CD4-positive, alpha-beta T cell (primary cell): ENCODE measurements at regions not wholly inside any gene's neighbourhood (a gene's known extent, or its start where the extent isn't known, plus 50 kb on each side); places are given as distances from the start of the nearest gene placed in this dataset.
"Not testable (repeated sequence)": the region's sequence is repeated elsewhere in the genome, so short reads cannot be mapped to it uniquely, and the experiment has no call there.

Experiments used
- ATAC-seq: fragments of 200-7000 bp; cut with Tn5 transposase; one replicate; pipeline ENCODE4 v1.10.0; 2022; ENCODE audit warnings: mild to moderate bottlenecking; ENCODE audit not compliant: poor library complexity
- CTCF ChIA-PET: fragments of 350-600 bp; sonication (Branson Sonifier 250); formaldehyde crosslinking; loops from one replicate; lab custom pipeline; 2021; ENCODE audit warnings: antibody characterized with exemption, inconsistent platforms; lab: Charles Lee
- POLR2A ChIA-PET: fragments of 350-600 bp; sonication (Branson Sonifier 250); formaldehyde crosslinking; loops from one replicate; lab custom pipeline; 2021; ENCODE audit warnings: antibody characterized with exemption, inconsistent platforms; lab: Charles Lee
- DNase-seq, 14 experiments: peaks; one replicate each; pipeline ENCODE4 v3.0.0-alpha.2; 2013 to 2020; ENCODE audit warnings: mixed read lengths in 2 of 14
- H3K27ac ChIP-seq, 2 donors: one replicate each; pipeline versions ENCODE4 v1.5.1 to v1.7.0; 2013; ENCODE audit warnings: low read length in 2 of 2, low read depth in 1 of 2, mild to moderate bottlenecking in 1 of 2
- H3K27me3 ChIP-seq, 2 experiments: 1 replicate in 1 of 2; 2 replicates in 1 of 2; pipeline versions ENCODE4 v1.6.1 to v1.7.0; 2013; ENCODE audit warnings: low read length in 2 of 2, control low read depth in 1 of 2, mild to moderate bottlenecking in 1 of 2, moderate library complexity in 1 of 2; ENCODE audit not compliant: insufficient read depth in 2 of 2, control insufficient read depth in 1 of 2
- H3K36me3 ChIP-seq: one replicate; pipeline ENCODE4 v1.6.1; 2013; ENCODE audit warnings: low read length, control low read depth; ENCODE audit not compliant: insufficient read depth
- H3K4me1 ChIP-seq: one replicate; pipeline ENCODE4 v1.6.1; 2013; ENCODE audit warnings: low read length, control low read depth; ENCODE audit not compliant: insufficient read depth
- H3K4me3 ChIP-seq: one replicate; pipeline ENCODE4 v1.5.1; 2013; ENCODE audit warnings: mild to moderate bottlenecking, low read length, moderate library complexity
- H3K9me3 ChIP-seq, 2 experiments: 1 replicate in 1 of 2; 2 replicates in 1 of 2; pipeline versions ENCODE4 v1.6.1 to v1.7.0; 2013; ENCODE audit warnings: low read length in 2 of 2, mild to moderate bottlenecking in 2 of 2, control low read depth in 1 of 2, moderate library complexity in 1 of 2; ENCODE audit not compliant: control insufficient read depth in 1 of 2, insufficient read depth in 1 of 2
- H3K27ac Mint-ChIP-seq: one replicate; pipeline ENCODE4 v1.8.0; 2020; ENCODE audit warnings: mixed read lengths
- H3K27me3 Mint-ChIP-seq: one replicate; pipeline ENCODE4 v1.8.0; 2021; ENCODE audit warnings: mixed read lengths
- H3K36me3 Mint-ChIP-seq: one replicate; pipeline ENCODE4 v1.8.0; 2021; ENCODE audit warnings: low read depth, mixed read lengths
- H3K4me1 Mint-ChIP-seq: one replicate; pipeline ENCODE4 v1.8.0; 2021; ENCODE audit warnings: low read depth, mixed read lengths
- H3K4me3 Mint-ChIP-seq: one replicate; pipeline ENCODE4 v1.8.0; 2020; ENCODE audit warnings: mild to moderate bottlenecking, mixed read lengths
- H3K9me3 Mint-ChIP-seq: one replicate; pipeline ENCODE4 v1.8.0; 2020; ENCODE audit warnings: mixed read lengths
- CTCF ChIP-seq: fragments of 200-600 bp; IDR thresholded peaks from one replicate; pipeline ENCODE4 v1.8.0; 2022; ENCODE audit warnings: antibody characterized with exemption, mild to moderate bottlenecking
- intact Hi-C, 2 experiments: fragments of 100-400 bp; cut with DNase I in 1 of 2; cut with micrococcal nuclease in 1 of 2; formaldehyde crosslinking; loops; one replicate each; pipeline versions ENCODE4 v1.15.1 to v1.9.0; 2023 to 2025; cut with DNase I, micrococcal nuclease

GRCh38 chr12:38120438-38120837 lies 196.1 kb upstream of the ALG10B start:
- POLR2A ChIA-PET, result no interaction called here
- ATAC-seq, result no peak
- intact Hi-C loops, result no loop called here

GRCh38 chr12:38123028-38123427 lies 193.5 kb upstream of the ALG10B start:
- CTCF ChIA-PET, H3K9me3 ChIP-seq: not testable (repeated sequence)

More at GRCh38 chr12:38120438-38120837, 196.1 kb upstream of the ALG10B start:
- no peak overlapping the region for H3K4me3 Mint-ChIP-seq
- H3K9me3 Mint-ChIP-seq, result peaks cover 5% of the 10 kb centered on the region
- DNase-seq, result no peak
- H3K27me3 ChIP-seq, result no peaks in the 10 kb centered on the region
- H3K4me3 ChIP-seq, result no peak overlapping the region
- no peaks in the 10 kb centered on the region for H3K36me3 Mint-ChIP-seq
- H3K9me3 ChIP-seq, result peaks cover 0 to 3% of the 10 kb centered on the region in 2 experiments
- peaks cover 1% of the 10 kb centered on the region for H3K4me1 Mint-ChIP-seq
- CTCF ChIA-PET, result no interaction called here
- H3K27ac ChIP-seq, result no peak overlapping the region
- no peaks in the 10 kb centered on the region for H3K4me1 ChIP-seq
- no peak overlapping the region for H3K27ac Mint-ChIP-seq
- no peaks in the 10 kb centered on the region for H3K36me3 ChIP-seq
- no peaks in the 10 kb centered on the region for H3K27me3 Mint-ChIP-seq
- TF ChIP-seq CTCF, result no peak

GRCh38 chr12:38123566-38124246 lies 192.9 kb upstream of the ALG10B start:
- ATAC-seq (no peak), DNase-seq (no peak)
- Histone ChIP-seq H3K36me3 (no peaks in the 10 kb centered on the region), H3K4me3 (no peak overlapping the region), H3K4me1 (no peaks in the 10 kb centered on the region), H3K27me3 (no peaks in the 10 kb centered on the region), H3K27ac (no peak overlapping the region), H3K9me3 (no peaks in the 10 kb centered on the region)
- no peak for TF ChIP-seq CTCF
- Mint-ChIP-seq H3K27ac (no peak overlapping the region), H3K4me1 (peaks cover 3% of the 10 kb centered on the region), H3K4me3 (no peak overlapping the region), H3K36me3 (no peaks in the 10 kb centered on the region), H3K9me3 (peaks cover 3% of the 10 kb centered on the region), H3K27me3 (peaks cover 5% of the 10 kb centered on the region)
- CTCF ChIA-PET, result no interaction called here
- intact Hi-C loops, result no loop called here
- POLR2A ChIA-PET, result no interaction called here

More at GRCh38 chr12:38123028-38123427, 193.5 kb upstream of the ALG10B start:
- POLR2A ChIA-PET, ATAC-seq, H3K9me3 Mint-ChIP-seq, H3K27me3 Mint-ChIP-seq, H3K27me3 ChIP-seq, intact Hi-C loops, DNase-seq, H3K36me3 Mint-ChIP-seq, H3K36me3 ChIP-seq, H3K27ac Mint-ChIP-seq, H3K4me3 ChIP-seq, H3K4me1 Mint-ChIP-seq, H3K27ac ChIP-seq, H3K4me3 Mint-ChIP-seq, H3K4me1 ChIP-seq: not testable (repeated sequence)
